H4 (cell line): ENCODE measurements at regions not wholly inside any gene's neighbourhood (a gene's known extent, or its start where the extent isn't known, plus 50 kb on each side); places are given as distances from the start of the nearest gene placed in this dataset.

Source experiments
- DNase-seq: peaks from one replicate; pipeline ENCODE4 v3.0.0-alpha.2; 2015; ENCODE audit warnings: low spot score

DNA sequence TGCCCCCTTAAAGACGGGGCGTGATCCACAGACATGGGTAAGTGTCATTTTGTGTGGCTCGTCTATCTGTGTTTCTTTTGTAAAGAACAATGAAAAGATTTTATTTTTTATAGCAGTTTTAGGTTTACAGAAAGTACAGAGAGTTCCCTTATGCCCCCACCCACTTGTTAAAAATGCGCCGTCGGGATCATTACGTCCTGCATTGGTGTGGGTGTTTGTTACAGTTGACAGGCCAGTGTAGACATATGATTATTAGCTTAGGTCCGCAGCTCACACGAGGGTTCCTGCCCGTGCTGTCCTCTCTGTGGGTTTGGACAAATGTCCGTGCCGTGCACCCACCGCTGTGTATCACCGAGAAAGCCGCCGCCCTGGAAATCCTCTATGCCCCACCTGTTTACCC, 50.5 kb downstream of the RGS12 start:
- DNase-seq, result no peak

DNA sequence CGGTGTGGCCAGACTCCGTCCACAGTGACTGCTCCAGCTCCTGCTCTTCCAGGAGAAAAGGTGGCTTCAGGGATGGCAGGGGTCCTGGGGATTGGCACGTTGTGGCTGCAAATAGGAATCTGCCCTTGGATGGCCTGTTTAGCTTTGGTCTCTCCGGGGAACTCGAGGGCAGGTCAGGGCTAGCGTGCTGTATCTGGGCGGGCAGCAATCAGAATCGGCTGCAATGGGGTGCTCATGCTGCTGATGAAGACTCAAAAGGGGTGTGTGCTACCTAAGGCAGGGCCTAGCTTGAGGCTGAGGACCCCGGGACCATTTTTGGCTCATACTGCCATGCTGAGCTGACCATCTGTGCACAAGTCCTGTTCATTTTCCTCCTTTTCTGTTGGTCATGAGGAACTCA, 51.3 kb downstream of the RGS12 start:
- DNase-seq, result no peak

DNA sequence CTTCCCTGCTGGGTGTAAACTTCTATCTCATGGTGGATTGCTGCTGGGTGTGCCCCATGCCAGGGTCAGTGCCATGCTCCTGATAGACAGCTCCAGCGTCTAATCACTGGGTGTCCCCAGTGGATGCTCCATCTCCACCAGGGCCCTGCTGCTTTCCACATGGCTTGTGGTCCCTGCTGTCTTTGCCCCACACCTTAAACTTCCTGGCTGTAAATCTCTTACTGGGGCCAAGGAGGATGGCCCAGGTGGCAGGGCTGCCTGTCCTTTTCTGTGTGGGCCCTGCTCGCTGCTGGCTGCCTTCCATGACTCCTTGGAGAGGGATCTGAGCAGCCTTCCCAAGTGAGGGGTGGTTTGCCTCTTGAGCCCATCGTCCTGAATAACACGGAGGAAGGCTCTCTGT, 51.8 kb downstream of the RGS12 start:
- DNase-seq, result no peak

DNA sequence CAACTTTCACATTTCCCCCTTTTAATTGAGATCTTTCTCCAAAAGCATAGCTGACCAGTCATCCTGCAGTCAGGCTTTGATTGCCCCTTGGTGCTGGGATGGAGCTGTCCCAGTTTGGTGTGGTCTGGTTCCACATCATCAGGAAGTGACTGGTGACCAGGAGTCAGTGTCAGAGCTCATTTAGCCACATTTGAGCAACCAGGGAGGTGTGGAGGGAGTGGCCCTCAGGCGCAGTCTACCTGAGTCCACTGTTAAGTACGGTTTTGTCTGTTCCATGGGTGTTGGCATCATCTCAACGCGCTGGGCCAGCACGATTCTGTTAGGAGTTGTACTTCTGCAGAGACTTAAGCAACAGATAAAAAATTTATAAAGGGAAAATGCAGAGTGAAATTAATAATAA, 52.6 kb downstream of the RGS12 start:
- no peak for DNase-seq

GRCh38 chr4:3346146-3346545, 53.3 kb downstream of the RGS12 start:
- peak; percentile 69 for DNase-seq

- DNase-seq, result no peak
These were observed 55.0 kb downstream of the RGS12 start for GRCh38 chr4:3347871-3348270.

- no peak for DNase-seq
These were observed 55.8 kb downstream of the RGS12 start for GRCh38 chr4:3348621-3349020.

- DNase-seq, result no peak
These were observed 56.3 kb downstream of the RGS12 start for GRCh38 chr4:3349116-3349515.

DNA sequence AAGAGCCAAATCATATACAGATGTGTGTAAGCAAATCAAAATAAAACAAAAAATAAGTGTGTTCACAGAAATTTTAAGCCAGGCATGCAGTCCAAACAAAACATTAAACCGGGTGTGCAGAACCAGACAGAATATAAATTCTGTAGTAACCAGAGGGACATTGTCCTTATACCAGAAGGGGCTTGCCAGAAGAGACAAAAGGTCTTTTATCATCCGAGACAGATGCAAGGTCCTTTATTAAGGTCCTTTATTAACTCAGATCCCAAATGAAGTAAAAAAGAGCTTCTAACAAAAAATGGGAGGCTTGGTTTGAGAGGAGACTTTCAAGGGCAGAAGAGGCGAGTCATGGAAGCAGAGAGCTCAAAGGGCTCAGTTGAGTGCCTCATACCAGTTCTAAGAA, 59.2 kb downstream of the RGS12 start:
- DNase-seq, result no peak

DNA sequence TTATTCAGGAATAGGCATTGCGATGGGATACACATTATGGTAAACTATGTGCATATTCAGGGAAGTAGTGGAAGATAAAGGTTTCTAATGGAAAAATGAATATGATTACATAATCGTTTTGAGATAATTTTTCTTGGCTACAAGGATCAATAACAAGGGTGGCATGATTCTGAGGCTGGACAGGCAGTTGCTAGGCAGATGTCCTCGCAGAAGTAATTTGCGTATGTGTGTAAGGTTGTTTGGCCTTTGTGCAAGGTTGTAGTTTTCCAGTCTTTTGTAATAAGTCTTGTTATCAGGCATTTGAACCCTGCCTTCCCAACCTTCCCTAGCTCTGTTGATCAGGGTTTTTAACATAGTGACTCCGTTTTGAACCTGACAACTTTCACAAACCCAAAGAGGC, 59.7 kb downstream of the RGS12 start:
- no peak for DNase-seq

- DNase-seq, result no peak
These were observed 60.2 kb downstream of the RGS12 start for GRCh38 chr4:3352941-3353594.

DNA sequence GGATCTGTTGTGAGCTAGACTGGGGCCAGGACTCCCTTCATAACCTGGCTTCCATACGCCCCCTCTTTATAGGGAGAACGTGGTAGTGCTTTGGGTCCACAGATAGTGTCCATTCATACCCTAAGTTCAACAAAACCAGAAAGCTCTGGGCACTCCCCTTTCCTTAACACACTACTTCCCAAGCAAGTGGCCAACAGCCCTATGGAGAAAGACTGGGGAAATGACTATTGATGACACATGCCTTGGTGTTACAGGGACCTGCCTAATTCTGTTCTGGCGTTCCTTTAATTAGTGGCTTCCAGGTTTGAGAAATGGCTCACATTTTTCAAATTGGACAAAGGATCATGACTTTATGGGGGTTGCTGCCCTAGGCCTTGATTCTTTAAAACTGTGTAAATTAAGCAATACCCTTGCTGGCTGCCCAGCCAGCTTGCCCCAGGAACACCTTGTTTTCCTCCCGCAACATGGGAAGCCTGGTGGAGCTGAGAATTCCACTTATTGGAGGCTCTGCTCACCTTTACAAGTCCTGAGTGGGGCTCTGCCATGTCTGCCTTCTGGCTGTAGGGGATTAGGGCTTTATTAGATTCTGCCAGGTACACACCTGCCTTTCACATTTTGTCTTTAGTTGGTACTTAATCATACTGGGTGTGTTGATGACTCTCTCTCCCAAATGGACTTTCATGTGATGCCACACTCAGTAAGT, 61.1 kb downstream of the RGS12 start:
- DNase-seq, result no peak

GRCh38 chr4:3354455-3354811, 61.6 kb downstream of the RGS12 start:
- no peak for DNase-seq

GRCh38 chr4:3355266-3355748, 62.5 kb downstream of the RGS12 start:
- DNase-seq, result no peak

DNA sequence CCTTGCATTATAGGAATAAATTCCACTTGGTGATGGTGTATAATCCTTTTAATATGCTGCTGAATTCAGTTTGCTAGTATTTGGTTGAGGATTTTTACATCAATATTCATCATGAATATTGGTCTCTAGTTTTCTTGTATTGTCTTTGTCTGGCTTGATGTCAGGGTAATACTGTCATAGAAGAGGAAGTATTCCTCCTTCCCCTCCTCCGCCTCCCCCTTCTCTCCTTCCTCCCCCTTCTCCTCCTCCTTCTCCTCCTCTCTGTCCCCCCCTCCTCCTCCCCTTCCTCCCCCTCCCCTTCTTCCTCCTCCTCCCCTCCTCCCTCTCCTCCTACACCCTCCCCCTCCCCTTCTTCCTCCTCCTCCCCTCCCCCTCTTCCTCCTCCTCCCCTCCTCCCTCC, 65.8 kb downstream of the RGS12 start:
- no peak for DNase-seq

GRCh38 chr4:3360777-3361176, 68.0 kb downstream of the RGS12 start:
- no peak for DNase-seq

- DNase-seq, result no peak
These were observed 68.6 kb downstream of the RGS12 start for GRCh38 chr4:3361406-3361805.

- no peak for DNase-seq
These were observed 69.1 kb downstream of the RGS12 start for GRCh38 chr4:3361896-3362295.

DNA sequence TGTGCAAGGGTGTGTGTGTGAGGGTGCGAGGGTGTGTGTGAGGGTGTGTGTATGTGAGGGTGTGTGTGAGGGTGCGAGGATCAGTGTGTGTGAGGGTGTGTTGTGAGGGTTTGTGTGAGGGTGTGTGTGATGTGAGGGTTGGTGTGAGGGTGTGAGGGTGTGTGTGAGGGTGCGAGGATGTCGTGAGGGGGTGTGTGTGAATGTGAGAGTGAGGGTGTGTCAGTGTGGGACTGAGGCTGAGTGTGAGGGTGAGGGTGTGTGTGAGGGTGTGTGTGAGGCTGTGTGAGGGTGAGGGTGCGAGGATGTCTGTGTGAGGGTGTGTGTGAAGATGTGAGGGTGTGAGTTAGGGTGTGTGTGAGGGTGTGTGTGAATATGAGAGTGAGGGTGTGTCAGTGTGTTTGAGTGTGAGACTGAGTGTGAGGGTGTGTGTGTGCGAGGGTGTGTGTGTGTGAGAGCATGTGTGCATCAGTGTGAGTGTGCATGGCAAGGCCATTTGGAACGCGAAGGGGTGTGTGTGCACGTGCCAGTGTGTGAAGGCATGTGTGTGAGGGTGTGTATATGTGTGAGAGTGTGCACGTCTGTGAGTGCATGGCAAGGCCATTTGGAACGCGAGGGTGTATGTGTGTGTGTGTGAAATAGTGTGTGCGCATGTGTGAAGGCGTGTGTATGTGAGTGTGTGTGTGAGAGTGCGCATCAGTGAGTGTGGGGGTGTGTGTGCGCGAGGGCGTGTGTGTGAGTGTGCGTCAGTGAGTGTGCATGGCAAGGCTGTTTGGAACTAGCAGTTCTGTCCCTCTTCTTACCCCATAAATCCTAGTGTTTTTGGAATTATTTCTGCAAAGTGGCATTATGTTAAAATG, 69.8 kb downstream of the RGS12 start:
- no peak for DNase-seq

DNA sequence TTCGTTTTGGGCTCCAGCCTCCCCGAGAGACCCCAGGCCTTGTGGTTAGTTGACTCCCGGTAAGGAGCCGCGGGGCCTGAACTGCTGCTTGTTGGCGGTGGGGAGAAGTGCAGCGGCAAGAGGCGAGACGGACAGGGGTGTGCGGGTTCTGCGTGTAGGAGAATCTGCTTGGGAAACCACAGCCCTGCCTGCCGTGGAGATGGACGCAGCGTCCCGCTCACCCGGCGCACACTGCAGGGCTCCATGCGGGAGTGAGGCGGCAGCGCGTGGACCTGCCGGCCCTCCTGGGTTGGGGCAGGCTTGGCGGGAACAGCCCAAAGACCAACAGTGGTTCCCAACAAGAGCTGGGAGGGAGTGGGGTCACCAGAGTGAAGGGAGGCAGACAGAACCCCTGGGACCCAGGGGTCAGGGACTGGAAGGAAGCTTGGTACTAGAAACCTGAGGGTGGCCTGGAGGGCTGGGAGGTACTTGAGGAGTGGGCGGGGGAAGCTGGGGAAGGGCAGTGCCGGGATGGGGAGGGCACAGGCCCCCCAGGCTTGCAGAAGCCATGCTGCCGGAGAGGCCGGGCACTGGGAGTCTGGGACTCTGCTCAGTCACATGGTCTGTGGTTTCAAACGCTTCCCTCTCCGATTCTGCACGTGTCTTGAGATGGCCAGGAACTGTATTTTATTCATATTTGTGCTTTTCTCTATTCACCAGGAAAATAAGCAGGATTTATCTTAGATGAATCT, 70.8 kb downstream of the RGS12 start:
- DNase-seq, result no peak

GRCh38 chr4:3364199-3364598, 71.4 kb downstream of the RGS12 start:
- no peak for DNase-seq

DNA sequence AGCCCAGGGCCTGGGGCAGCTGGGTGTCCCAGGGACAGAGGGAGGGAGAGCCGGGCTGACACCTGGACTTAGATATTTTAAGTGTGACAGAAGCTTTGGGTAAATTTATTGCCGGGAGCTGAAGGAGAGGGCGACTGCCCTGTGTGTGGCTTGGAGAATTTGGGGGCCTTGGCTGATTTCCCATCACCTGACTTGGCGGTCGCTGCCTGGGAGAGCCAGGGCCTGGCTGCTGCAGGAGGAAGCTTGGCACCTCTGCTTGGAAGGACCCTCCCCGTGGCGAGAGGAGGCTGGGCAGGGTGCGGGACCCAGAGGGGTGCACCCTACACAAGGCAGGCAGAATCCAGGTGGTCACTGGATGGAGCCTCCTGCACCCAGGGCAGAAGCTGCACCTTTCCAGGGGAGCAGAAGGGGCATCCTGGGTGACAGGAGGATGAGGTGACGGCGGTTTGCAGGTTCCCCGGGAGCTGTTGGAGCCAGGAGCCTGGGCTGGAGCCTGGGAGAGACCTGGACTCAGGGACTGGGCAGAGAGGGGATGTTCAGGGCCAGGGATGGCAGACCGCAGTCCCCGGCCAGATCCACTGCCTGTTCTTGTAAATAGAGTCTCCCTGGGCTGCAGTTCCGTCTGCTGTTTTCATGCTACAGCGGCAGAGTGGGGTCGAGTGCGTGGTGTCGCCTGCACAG, 72.0 kb downstream of the RGS12 start:
- DNase-seq, result no peak
